ENCODE measurements at regions not wholly inside any gene's neighbourhood (a gene's known extent, or its start where the extent isn't known, plus 50 kb on each side); places are given as distances from the start of the nearest gene placed in this dataset.
A peak's percentile ranks its signal among the peaks of the same experiment; 100 is the strongest.

DNA sequence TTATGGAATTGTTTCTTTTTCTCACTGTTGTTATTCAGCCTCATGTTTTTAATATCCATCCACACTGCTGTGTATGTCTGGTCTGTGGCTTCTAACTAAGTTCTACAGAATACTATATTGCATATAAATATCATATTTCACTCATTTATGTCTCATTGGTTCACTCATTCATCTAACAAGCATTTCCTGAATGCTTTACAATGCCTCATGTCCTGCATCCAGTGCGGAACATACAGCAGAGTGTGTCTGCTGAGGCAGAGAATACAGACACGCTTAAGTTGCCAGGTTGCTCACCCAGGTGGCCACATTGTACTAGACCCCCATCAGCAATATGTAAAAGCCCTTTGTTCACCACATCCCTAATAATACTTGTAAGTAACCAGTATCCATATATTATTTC lies 111.8 kb upstream of the CNTNAP2 start:
- peaks cover 13% of the 10 kb centered on the region for H3K27me3 ChIP-seq (ENCODE audit: control insufficient read depth, insufficient read depth, low read length)
- H3K9me3 ChIP-seq (ENCODE audit: control insufficient read depth, insufficient read depth, low read length), result no peaks in the 10 kb centered on the region
- H3K4me1 ChIP-seq (ENCODE audit: control insufficient read depth, insufficient read depth, low read length), result no peaks in the 10 kb centered on the region
- H3K36me3 ChIP-seq (ENCODE audit: control insufficient read depth, insufficient read depth, low read length), result no peaks in the 10 kb centered on the region
- no peak overlapping the region for H3K4me3 ChIP-seq (ENCODE audit: low read depth, low read length)
- no peak overlapping the region for H3K9ac ChIP-seq (ENCODE audit: low read depth, low read length)
- no peak overlapping the region for H3K27ac ChIP-seq (ENCODE audit: low read depth, low read length)

GRCh38 chr7:146002431-146003078 lies 114.0 kb upstream of the CNTNAP2 start:
- H3K4me3 ChIP-seq (ENCODE audit: low read depth, low read length), result no peak overlapping the region
- H3K36me3 ChIP-seq (ENCODE audit: control insufficient read depth, insufficient read depth, low read length), result no peaks in the 10 kb centered on the region
- no peaks in the 10 kb centered on the region for H3K9me3 ChIP-seq (ENCODE audit: control insufficient read depth, insufficient read depth, low read length)
- no peak overlapping the region for H3K9ac ChIP-seq (ENCODE audit: low read depth, low read length)
- H3K27ac ChIP-seq (ENCODE audit: low read depth, low read length), result no peak overlapping the region
- no peaks in the 10 kb centered on the region for H3K4me1 ChIP-seq (ENCODE audit: control insufficient read depth, insufficient read depth, low read length)
- 0 out of 2 replicates have a peak, but pooled peaks cover 5% of the 10 kb centered on the region for H3K27me3 ChIP-seq (ENCODE audit: control insufficient read depth, insufficient read depth, low read length)

GRCh38 chr7:146002008-146002407 lies 114.6 kb upstream of the CNTNAP2 start:
- Histone ChIP-seq H3K4me1 (ENCODE audit: control insufficient read depth, insufficient read depth, low read length) (no peaks in the 10 kb centered on the region), H3K27me3 (ENCODE audit: control insufficient read depth, insufficient read depth, low read length) (0 out of 2 replicates have a peak, but pooled peaks cover 5% of the 10 kb centered on the region), H3K9me3 (ENCODE audit: control insufficient read depth, insufficient read depth, low read length) (no peaks in the 10 kb centered on the region), H3K9ac (ENCODE audit: low read depth, low read length) (no peak overlapping the region), H3K36me3 (ENCODE audit: control insufficient read depth, insufficient read depth, low read length) (no peaks in the 10 kb centered on the region), H3K4me3 (ENCODE audit: low read depth, low read length) (no peak overlapping the region), H3K27ac (ENCODE audit: low read depth, low read length) (no peak overlapping the region)

DNA sequence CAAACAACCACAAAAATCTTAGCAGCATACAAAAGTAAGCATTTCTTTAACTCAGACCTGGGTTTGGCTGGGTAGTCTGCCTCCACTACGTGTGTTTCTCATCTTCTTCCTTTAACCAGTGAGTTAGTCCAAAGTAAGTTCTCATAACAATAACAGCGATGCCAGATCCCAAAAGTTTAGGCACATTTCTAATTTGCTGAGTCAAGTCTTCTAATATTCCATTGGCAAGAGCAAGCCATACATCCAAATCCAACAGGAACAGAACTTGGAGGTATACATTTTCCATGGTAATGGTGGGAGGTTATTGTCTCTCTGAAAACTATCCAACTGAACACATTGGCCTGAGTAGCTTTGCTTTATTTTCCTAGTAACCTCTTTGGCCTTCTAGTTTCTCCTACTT lies 115.7 kb upstream of the CNTNAP2 start:
- Histone ChIP-seq H3K9ac (ENCODE audit: low read depth, low read length) (no peak overlapping the region), H3K27me3 (ENCODE audit: control insufficient read depth, insufficient read depth, low read length) (no peaks in the 10 kb centered on the region), H3K36me3 (ENCODE audit: control insufficient read depth, insufficient read depth, low read length) (no peaks in the 10 kb centered on the region), H3K4me1 (ENCODE audit: control insufficient read depth, insufficient read depth, low read length) (no peaks in the 10 kb centered on the region), H3K4me3 (ENCODE audit: low read depth, low read length) (no peak overlapping the region), H3K27ac (ENCODE audit: low read depth, low read length) (no peak overlapping the region), H3K9me3 (ENCODE audit: control insufficient read depth, insufficient read depth, low read length) (no peaks in the 10 kb centered on the region)

DNA sequence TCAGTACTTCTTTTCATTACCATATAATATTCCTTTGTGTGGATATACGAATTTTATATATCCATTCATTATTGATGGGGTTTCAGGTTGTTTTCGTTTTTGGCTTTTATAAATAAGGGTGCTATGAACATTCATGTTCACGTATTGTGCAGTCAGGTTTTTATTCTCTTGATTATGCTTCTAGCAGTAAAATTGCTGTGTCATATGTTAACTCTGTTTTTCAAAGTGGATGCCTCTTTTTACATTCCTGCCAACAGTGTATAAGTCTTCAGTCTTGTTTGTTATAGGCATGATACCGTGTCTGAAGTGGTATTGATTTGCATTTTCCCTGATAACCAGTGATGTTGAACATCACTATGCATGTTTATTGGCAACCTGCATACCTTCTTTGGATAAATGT lies 127.1 kb upstream of the CNTNAP2 start:
- H3K27ac ChIP-seq (ENCODE audit: low read depth, low read length), result no peak overlapping the region
- H3K4me3 ChIP-seq (ENCODE audit: low read depth, low read length), result no peak overlapping the region
- no peak overlapping the region for H3K9ac ChIP-seq (ENCODE audit: low read depth, low read length)
- no peaks in the 10 kb centered on the region for H3K36me3 ChIP-seq (ENCODE audit: control insufficient read depth, insufficient read depth, low read length)
- H3K27me3 ChIP-seq (ENCODE audit: control insufficient read depth, insufficient read depth, low read length), result no peaks in the 10 kb centered on the region
- no peaks in the 10 kb centered on the region for H3K9me3 ChIP-seq (ENCODE audit: control insufficient read depth, insufficient read depth, low read length)
- H3K4me1 ChIP-seq (ENCODE audit: control insufficient read depth, insufficient read depth, low read length), result no peaks in the 10 kb centered on the region

DNA sequence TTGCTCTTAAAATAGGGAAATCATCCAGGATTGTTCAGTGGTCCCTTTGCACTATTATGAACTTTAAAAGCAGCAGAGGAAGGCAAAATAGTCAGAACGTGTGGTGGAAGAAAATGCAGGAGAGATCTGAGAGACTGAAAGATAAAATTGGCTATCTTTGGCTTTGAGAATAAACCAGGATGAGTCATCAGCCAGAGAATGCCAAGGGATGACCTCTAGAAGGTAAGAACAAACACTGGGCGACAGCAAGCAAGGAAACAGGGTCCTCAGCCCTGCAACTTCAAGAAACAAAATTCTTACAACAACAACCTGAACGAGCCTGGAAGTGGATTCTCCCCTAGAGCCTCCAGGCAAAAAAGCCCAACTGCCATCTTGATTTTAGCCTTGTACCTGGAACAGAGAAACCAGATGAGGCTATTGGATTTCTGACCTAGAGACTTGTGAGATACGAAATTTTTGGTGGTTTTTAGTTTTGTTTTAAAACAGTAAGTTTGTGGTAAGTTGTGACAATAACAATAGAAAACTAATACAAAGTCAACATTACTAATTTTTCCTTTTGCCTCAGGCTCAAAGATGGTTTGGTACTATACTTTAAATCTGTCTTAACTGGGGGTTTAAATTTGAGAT lies 130.2 kb upstream of the CNTNAP2 start:
- peak overlapping the region; percentile 25 for H3K27ac ChIP-seq (ENCODE audit: low read depth, low read length)
- H3K9ac ChIP-seq (ENCODE audit: low read depth, low read length), result no peak overlapping the region

GRCh38 chr7:145978769-145979168 lies 137.8 kb upstream of the CNTNAP2 start:
- Histone ChIP-seq H3K9me3 (ENCODE audit: control insufficient read depth, insufficient read depth, low read length) (no peaks in the 10 kb centered on the region), H3K4me3 (ENCODE audit: low read depth, low read length) (no peak overlapping the region), H3K27me3 (ENCODE audit: control insufficient read depth, insufficient read depth, low read length) (no peaks in the 10 kb centered on the region), H3K36me3 (ENCODE audit: control insufficient read depth, insufficient read depth, low read length) (no peaks in the 10 kb centered on the region), H3K27ac (ENCODE audit: low read depth, low read length) (no peak overlapping the region), H3K9ac (ENCODE audit: low read depth, low read length) (no peak overlapping the region), H3K4me1 (ENCODE audit: control insufficient read depth, insufficient read depth, low read length) (no peaks in the 10 kb centered on the region)

More for the DNA sequence above, 130.2 kb upstream of the CNTNAP2 start:
- Histone ChIP-seq H3K27me3 (ENCODE audit: control insufficient read depth, insufficient read depth, low read length) (no peaks in the 10 kb centered on the region), H3K4me1 (ENCODE audit: control insufficient read depth, insufficient read depth, low read length) (no peaks in the 10 kb centered on the region), H3K4me3 (ENCODE audit: low read depth, low read length) (no peak overlapping the region), H3K36me3 (ENCODE audit: control insufficient read depth, insufficient read depth, low read length) (no peaks in the 10 kb centered on the region), H3K9me3 (ENCODE audit: control insufficient read depth, insufficient read depth, low read length) (no peaks in the 10 kb centered on the region)

GRCh38 chr7:145959981-145960380 lies 156.6 kb upstream of the CNTNAP2 start:
- no peaks in the 10 kb centered on the region for H3K9me3 ChIP-seq (ENCODE audit: control insufficient read depth, insufficient read depth, low read length)
- no peaks in the 10 kb centered on the region for H3K36me3 ChIP-seq (ENCODE audit: control insufficient read depth, insufficient read depth, low read length)
- no peak overlapping the region for H3K9ac ChIP-seq (ENCODE audit: low read depth, low read length)
- no peaks in the 10 kb centered on the region for H3K27me3 ChIP-seq (ENCODE audit: control insufficient read depth, insufficient read depth, low read length)
- no peak overlapping the region for H3K4me3 ChIP-seq (ENCODE audit: low read depth, low read length)
- H3K4me1 ChIP-seq (ENCODE audit: control insufficient read depth, insufficient read depth, low read length), result no peaks in the 10 kb centered on the region
- no peak overlapping the region for H3K27ac ChIP-seq (ENCODE audit: low read depth, low read length)

DNA sequence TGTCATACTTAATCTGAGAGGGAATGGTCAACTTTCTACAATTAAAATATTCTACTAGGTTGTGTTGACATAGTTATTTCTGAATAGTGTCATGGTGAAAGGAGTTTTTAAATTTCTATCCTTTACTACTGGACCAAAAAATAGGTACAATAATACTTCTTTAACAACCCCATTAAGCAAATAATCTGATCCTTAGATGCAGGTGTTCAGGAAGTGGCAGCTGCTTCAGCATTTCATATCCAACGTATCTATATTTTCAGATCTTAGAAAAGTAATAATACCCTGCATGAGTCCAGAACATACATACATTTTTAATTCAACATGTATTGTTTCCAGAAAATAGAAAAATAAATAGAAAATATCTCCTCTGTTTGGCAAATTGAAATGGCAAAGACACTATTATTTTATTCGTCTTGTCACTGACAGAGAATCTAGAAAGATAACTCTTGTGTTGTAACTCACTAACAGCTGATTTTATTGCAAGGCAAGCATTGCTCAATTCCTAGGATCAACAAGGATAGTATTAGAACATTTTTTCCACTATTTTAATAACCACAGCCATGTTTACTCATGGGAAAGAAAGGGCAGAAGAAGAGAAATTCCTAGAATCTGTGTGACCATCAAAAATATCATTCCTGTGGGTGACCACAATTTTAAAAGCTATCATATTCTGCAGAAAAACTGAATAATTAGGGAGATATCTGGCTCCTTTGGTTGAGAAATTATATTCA lies 159.3 kb upstream of the CNTNAP2 start:
- no peak overlapping the region for H3K4me3 ChIP-seq (ENCODE audit: low read depth, low read length)
- no peak overlapping the region for H3K9ac ChIP-seq (ENCODE audit: low read depth, low read length)
- no peaks in the 10 kb centered on the region for H3K4me1 ChIP-seq (ENCODE audit: control insufficient read depth, insufficient read depth, low read length)
- no peaks in the 10 kb centered on the region for H3K36me3 ChIP-seq (ENCODE audit: control insufficient read depth, insufficient read depth, low read length)
- no peaks in the 10 kb centered on the region for H3K27me3 ChIP-seq (ENCODE audit: control insufficient read depth, insufficient read depth, low read length)
- H3K9me3 ChIP-seq (ENCODE audit: control insufficient read depth, insufficient read depth, low read length), result no peaks in the 10 kb centered on the region
- H3K27ac ChIP-seq (ENCODE audit: low read depth, low read length), result no peak overlapping the region

- Histone ChIP-seq H3K9ac (ENCODE audit: low read depth, low read length) (no peak overlapping the region), H3K27me3 (ENCODE audit: control insufficient read depth, insufficient read depth, low read length) (no peaks in the 10 kb centered on the region), H3K4me3 (ENCODE audit: low read depth, low read length) (no peak overlapping the region), H3K4me1 (ENCODE audit: control insufficient read depth, insufficient read depth, low read length) (no peaks in the 10 kb centered on the region), H3K27ac (ENCODE audit: low read depth, low read length) (no peak overlapping the region), H3K9me3 (ENCODE audit: control insufficient read depth, insufficient read depth, low read length) (no peaks in the 10 kb centered on the region), H3K36me3 (ENCODE audit: control insufficient read depth, insufficient read depth, low read length) (no peaks in the 10 kb centered on the region)
These were observed 165.0 kb upstream of the CNTNAP2 start for GRCh38 chr7:145951566-145951965.

- no peaks in the 10 kb centered on the region for H3K27me3 ChIP-seq (ENCODE audit: control insufficient read depth, insufficient read depth, low read length)
These were observed 187.7 kb upstream of the CNTNAP2 start for GRCh38 chr7:145928937-145929336.

More at GRCh38 chr7:145928937-145929336, 187.7 kb upstream of the CNTNAP2 start:
- H3K27ac ChIP-seq (ENCODE audit: low read depth, low read length), result no peak overlapping the region
- H3K4me1 ChIP-seq (ENCODE audit: control insufficient read depth, insufficient read depth, low read length), result peaks cover 8% of the 10 kb centered on the region; the same call in 1 of the 2 replicates
- H3K9me3 ChIP-seq (ENCODE audit: control insufficient read depth, insufficient read depth, low read length), result 0 out of 2 replicates have a peak, but pooled peaks cover 3% of the 10 kb centered on the region
- no peaks in the 10 kb centered on the region for H3K36me3 ChIP-seq (ENCODE audit: control insufficient read depth, insufficient read depth, low read length)
- no peak overlapping the region for H3K9ac ChIP-seq (ENCODE audit: low read depth, low read length)
- H3K4me3 ChIP-seq (ENCODE audit: low read depth, low read length), result no peak overlapping the region
